BJ (cell line): ENCODE measurements at regions not wholly inside any gene's neighbourhood (a gene's known extent, or its start where the extent isn't known, plus 50 kb on each side); places are given as distances from the start of the nearest gene placed in this dataset.

ENCODE experiments used
- CTCF ChIA-PET: fragments of 350-600 bp; formaldehyde crosslinking; extraction: SDS; loops from one replicate; lab custom pipeline; 2021; ENCODE audit warnings: antibody characterized with exemption, inconsistent platforms; lab: Yijun Ruan, JAX
- POLR2A ChIA-PET: fragments of 300-600 bp; sonication (Branson Sonifier 250); formaldehyde crosslinking; extraction: SDS; loops from one replicate; lab custom pipeline; 2021; ENCODE audit warnings: antibody characterized with exemption; lab: Charles Lee
- DNase-seq: peaks from one replicate; pipeline ENCODE4 v3.0.0-alpha.2; 2011; ENCODE audit warnings: low read depth
- H3K27me3 ChIP-seq: 2 replicates; pipeline ENCODE4 v1.6.0; 2011; ENCODE audit warnings: low read length; ENCODE audit not compliant: control insufficient read depth, insufficient read depth
- H3K36me3 ChIP-seq: 2 replicates; pipeline ENCODE4 v1.5.1; 2011; ENCODE audit warnings: low read length; ENCODE audit not compliant: control insufficient read depth, insufficient read depth
- H3K4me3 ChIP-seq: 2 replicates; pipeline ENCODE4 v1.5.1; 2011; ENCODE audit warnings: low read depth, mild to moderate bottlenecking, control low read depth, low read length
- CTCF ChIP-seq: IDR thresholded peaks from 2 replicates; pipeline ENCODE4 v1.5.1; 2011; ENCODE audit warnings: low read depth, mild to moderate bottlenecking, control low read depth, inconsistent platforms, low read length, moderate library complexity; ENCODE audit not compliant: insufficient read depth

DNA sequence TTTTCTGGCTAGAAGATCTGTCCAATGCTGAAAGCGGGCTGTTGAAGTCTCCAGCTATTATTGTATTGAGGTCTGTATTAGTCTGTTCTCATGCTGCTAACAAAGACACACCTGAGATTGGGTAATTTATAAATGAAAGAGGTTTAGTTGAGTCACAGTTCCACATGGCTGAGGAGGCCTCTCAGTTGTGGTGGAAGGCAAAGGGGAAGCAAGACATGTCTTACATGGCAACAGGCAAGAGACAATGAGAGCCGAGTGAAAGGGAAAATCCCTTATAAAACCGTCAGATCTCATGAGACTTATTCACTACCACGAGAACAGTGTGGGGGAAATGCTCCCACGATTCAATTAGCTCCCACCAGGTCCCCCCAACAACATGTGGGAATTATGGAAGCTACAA lies 980.4 kb downstream of the SLITRK5 start:
- no peak overlapping the region for H3K4me3 ChIP-seq
- TF ChIP-seq CTCF = no peak
- no peak for DNase-seq
- ChIA-PET POLR2A (no interaction called here), CTCF (no interaction called here)
- H3K36me3 ChIP-seq = no peaks in the 10 kb centered on the region
- H3K27me3 ChIP-seq = no peaks in the 10 kb centered on the region

DNA sequence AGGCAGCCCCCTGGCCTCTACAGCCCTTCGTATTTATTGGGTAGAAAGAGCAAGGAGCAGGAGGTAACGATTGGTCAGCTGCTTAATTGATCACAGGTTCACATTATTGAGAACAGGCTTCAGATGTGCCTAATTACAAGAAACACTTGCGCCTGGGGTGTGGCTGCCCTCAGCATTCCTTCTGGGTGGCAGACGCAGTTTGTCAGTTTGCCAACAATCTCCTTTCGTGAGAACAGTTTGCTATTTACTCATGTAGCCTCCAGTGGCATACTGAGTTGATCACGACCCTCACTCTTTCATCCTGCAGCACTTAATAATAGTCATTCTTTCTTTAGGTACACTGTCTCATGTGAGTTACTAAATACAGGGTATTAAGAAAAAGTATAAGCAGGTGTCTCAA lies 985.6 kb downstream of the SLITRK5 start:
- no peak overlapping the region for H3K4me3 ChIP-seq
- H3K36me3 ChIP-seq = no peaks in the 10 kb centered on the region
- ChIA-PET POLR2A (no interaction called here), CTCF (no interaction called here)
- H3K27me3 ChIP-seq = no peaks in the 10 kb centered on the region
- no peak for DNase-seq
- TF ChIP-seq CTCF = no peak

- TF ChIP-seq CTCF = no peak
- POLR2A ChIA-PET = no interaction called here
- no peak overlapping the region for H3K4me3 ChIP-seq
- DNase-seq = no peak
- CTCF ChIA-PET = interaction anchor here (0.5 kb wide), 1 partner anchor 909 kb away, joined by 3 read pairs; no protein-coding TSS in a partner anchor
- H3K27me3 ChIP-seq = no peaks in the 10 kb centered on the region
- no peaks in the 10 kb centered on the region for H3K36me3 ChIP-seq
These were observed 999.3 kb downstream of the SLITRK5 start for GRCh38 chr13:88670509-88670908.

DNA sequence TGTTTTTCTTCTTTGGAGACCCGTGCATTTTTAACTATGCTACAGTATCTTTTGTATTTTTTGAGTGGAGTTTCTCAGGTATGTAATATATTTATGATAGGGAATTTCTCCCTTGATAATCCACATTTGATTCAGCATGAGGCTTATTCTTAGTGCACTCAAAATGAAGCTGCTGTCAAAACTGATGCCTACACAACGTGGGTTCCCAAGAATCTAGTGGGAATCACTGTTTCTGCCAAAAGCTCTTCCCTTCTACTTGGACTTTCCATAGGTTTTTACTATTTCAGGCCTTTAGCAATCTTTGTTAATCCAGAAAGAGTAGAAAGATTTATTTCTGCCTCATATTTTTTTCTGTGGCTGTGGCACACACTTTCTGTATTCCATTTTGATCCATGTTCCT lies 1003.7 kb downstream of the SLITRK5 start:
- ChIA-PET CTCF (no interaction called here), POLR2A (no interaction called here)
- DNase-seq = no peak
- Histone ChIP-seq H3K4me3 (no peak overlapping the region), H3K36me3 (no peaks in the 10 kb centered on the region), H3K27me3 (no peaks in the 10 kb centered on the region)
- TF ChIP-seq CTCF = no peak

GRCh38 chr13:88675347-88675996 lies 1004.3 kb downstream of the SLITRK5 start:
- Histone ChIP-seq H3K27me3 (no peaks in the 10 kb centered on the region), H3K4me3 (no peak overlapping the region), H3K36me3 (no peaks in the 10 kb centered on the region)
- ChIA-PET POLR2A (no interaction called here), CTCF (no interaction called here)
- TF ChIP-seq CTCF = no peak
- no peak for DNase-seq
